M059J (cell line): ENCODE measurements at regions not wholly inside any gene's neighbourhood (a gene's known extent, or its start where the extent isn't known, plus 50 kb on each side); places are given as distances from the start of the nearest gene placed in this dataset.
A peak's percentile ranks its signal among the peaks of the same experiment; 100 is the strongest.

Source experiments
- DNase-seq: peaks from one replicate; pipeline ENCODE4 v3.0.0-alpha.2; 2012; ENCODE audit warnings: low read depth

GRCh38 chr5:97580746-97581145, 397.7 kb upstream of the RIOK2 start:
- DNase-seq, result no peak

- no peak for DNase-seq
Measured at GRCh38 chr5:97591781-97592180, 408.7 kb upstream of the RIOK2 start.

GRCh38 chr5:97600486-97600885, 417.4 kb upstream of the RIOK2 start:
- DNase-seq, result peak; percentile 3

- DNase-seq, result no peak
Measured at GRCh38 chr5:97601651-97602050, 418.6 kb upstream of the RIOK2 start.

GRCh38 chr5:97606531-97606930, 423.5 kb upstream of the RIOK2 start:
- DNase-seq, result no peak

- DNase-seq, result no peak
Measured at GRCh38 chr5:97608501-97608900, 425.5 kb upstream of the RIOK2 start.

GRCh38 chr5:97618721-97619120, 435.7 kb upstream of the RIOK2 start:
- DNase-seq, result peak; percentile 41

- no peak for DNase-seq
Measured at GRCh38 chr5:97623441-97623840, 440.4 kb upstream of the RIOK2 start.

- DNase-seq, result no peak
Measured at GRCh38 chr5:97624886-97625285, 441.8 kb upstream of the RIOK2 start.

- no peak for DNase-seq
Measured at GRCh38 chr5:97627272-97627671, 444.2 kb upstream of the RIOK2 start.

GRCh38 chr5:97628031-97628430, 445.0 kb upstream of the RIOK2 start:
- no peak for DNase-seq

- DNase-seq, result no peak
Measured at GRCh38 chr5:97628807-97629206, 445.8 kb upstream of the RIOK2 start.

- peak; percentile 74 for DNase-seq
Measured at GRCh38 chr5:97629276-97629675, 446.2 kb upstream of the RIOK2 start.

GRCh38 chr5:97635553-97635952, 452.5 kb upstream of the RIOK2 start:
- DNase-seq, result no peak

GRCh38 chr5:97636766-97637165, 453.7 kb upstream of the RIOK2 start:
- DNase-seq, result no peak

GRCh38 chr5:97641081-97641480, 458.0 kb upstream of the RIOK2 start:
- no peak for DNase-seq

GRCh38 chr5:97644206-97644605, 461.2 kb upstream of the RIOK2 start:
- DNase-seq, result no peak

- DNase-seq, result no peak
Measured at GRCh38 chr5:97644896-97645295, 461.8 kb upstream of the RIOK2 start.

GRCh38 chr5:97657239-97657638, 474.2 kb upstream of the RIOK2 start:
- DNase-seq, result no peak

- DNase-seq, result no peak
Measured at GRCh38 chr5:97658116-97658900, 475.3 kb upstream of the RIOK2 start.

- DNase-seq, result no peak
Measured at GRCh38 chr5:97666783-97667182, 483.7 kb upstream of the RIOK2 start.

- DNase-seq, result no peak
Measured at GRCh38 chr5:97670447-97670846, 487.4 kb upstream of the RIOK2 start.

- DNase-seq, result no peak
Measured at GRCh38 chr5:97676608-97677007, 493.6 kb upstream of the RIOK2 start.

GRCh38 chr5:97694091-97694490, 511.0 kb upstream of the RIOK2 start:
- no peak for DNase-seq
